Cardiac septum (tissue), 1 donor: ENCODE measurements at regions not wholly inside any gene's neighbourhood (a gene's known extent, or its start where the extent isn't known, plus 50 kb on each side); places are given as distances from the start of the nearest gene placed in this dataset.

ENCODE experiments used
- DNase-seq: peaks from one replicate; pipeline ENCODE4 v3.0.0-alpha.2; 2020; ENCODE audit warnings: low spot score
- intact Hi-C: fragments of 100-400 bp; cut with DNase I; formaldehyde crosslinking; loops from one replicate; pipeline ENCODE4 v1.14.0; 2022
- donor health status: DM: no; HTN: no; CAD: no.

- no peak for DNase-seq
- intact Hi-C loops = no loop called here
These were observed 194.2 kb downstream of the AASDHPPT start for GRCh38 chr11:106271686-106272085.

GRCh38 chr11:106275151-106275550 is 197.7 kb downstream of the AASDHPPT start:
- intact Hi-C loops = no loop called here
- no peak for DNase-seq

- no peak for DNase-seq
- intact Hi-C loops = no loop called here
These were observed 198.7 kb downstream of the AASDHPPT start for GRCh38 chr11:106276126-106276525.

- DNase-seq = no peak
- intact Hi-C loops = no loop called here
These were observed 199.5 kb downstream of the AASDHPPT start for GRCh38 chr11:106276859-106277436.

- DNase-seq = no peak
- intact Hi-C loops = no loop called here
These were observed 200.0 kb downstream of the AASDHPPT start for GRCh38 chr11:106277484-106277883.

GRCh38 chr11:106278391-106278790 is 200.9 kb downstream of the AASDHPPT start:
- intact Hi-C loops = no loop called here
- DNase-seq = no peak

- intact Hi-C loops = no loop called here
These were observed 202.6 kb downstream of the AASDHPPT start for GRCh38 chr11:106280036-106280435.

GRCh38 chr11:106281455-106282173 is 204.2 kb downstream of the AASDHPPT start:
- intact Hi-C loops = no loop called here
- DNase-seq = no peak

More at GRCh38 chr11:106280036-106280435, 202.6 kb downstream of the AASDHPPT start:
- DNase-seq = no peak

GRCh38 chr11:106286881-106287504 is 209.5 kb downstream of the AASDHPPT start:
- DNase-seq = no peak
- intact Hi-C loops = no loop called here

GRCh38 chr11:106288057-106288456 is 210.6 kb downstream of the AASDHPPT start:
- no peak for DNase-seq
- intact Hi-C loops = no loop called here

GRCh38 chr11:106288822-106289387 is 211.4 kb downstream of the AASDHPPT start:
- intact Hi-C loops = no loop called here
- DNase-seq = no peak

- intact Hi-C loops = no loop called here
- DNase-seq = no peak
These were observed 215.1 kb downstream of the AASDHPPT start for GRCh38 chr11:106292526-106292925.

- intact Hi-C loops = no loop called here
- DNase-seq = no peak
These were observed 218.5 kb downstream of the AASDHPPT start for GRCh38 chr11:106295974-106296373.

- no peak for DNase-seq
- intact Hi-C loops = no loop called here
These were observed 225.0 kb downstream of the AASDHPPT start for GRCh38 chr11:106302416-106302815.

- no peak for DNase-seq
- intact Hi-C loops = no loop called here
These were observed 226.8 kb downstream of the AASDHPPT start for GRCh38 chr11:106304274-106304673.

- intact Hi-C loops = no loop called here
- DNase-seq = no peak
These were observed 228.0 kb downstream of the AASDHPPT start for GRCh38 chr11:106305458-106305857.

- no peak for DNase-seq
- intact Hi-C loops = no loop called here
These were observed 229.5 kb downstream of the AASDHPPT start for GRCh38 chr11:106306942-106307341.

GRCh38 chr11:106309070-106309684 is 231.7 kb downstream of the AASDHPPT start:
- intact Hi-C loops = no loop called here
- DNase-seq = no peak

- no peak for DNase-seq
- intact Hi-C loops = no loop called here
These were observed 234.2 kb downstream of the AASDHPPT start for GRCh38 chr11:106311531-106312230.
